Lower leg skin (tissue), 3 donors: ENCODE measurements at regions not wholly inside any gene's neighbourhood (a gene's known extent, or its start where the extent isn't known, plus 50 kb on each side); places are given as distances from the start of the nearest gene placed in this dataset.

ENCODE experiments used
- CTCF ChIP-seq, 3 donors: fragments of 450-650 bp; IDR thresholded peaks; one replicate each; pipeline ENCODE4 v1.5.1; 2016; ENCODE audit warnings: antibody characterized with exemption in 3 of 3, mild to moderate bottlenecking in 3 of 3, moderate library complexity in 2 of 3
- POLR2A ChIP-seq, 2 donors: fragments of 450-650 bp; IDR thresholded peaks; one replicate each; pipeline ENCODE4 v1.6.1; 2016 to 2017; ENCODE audit warnings: antibody characterized with exemption in 2 of 2, mild to moderate bottlenecking in 1 of 2, moderate library complexity in 1 of 2

- TF ChIP-seq CTCF (IDR thresholded peaks at IDR 0.05) = no peak
- TF ChIP-seq POLR2A (IDR thresholded peaks at IDR 0.05) = no peak
Measured at GRCh38 chr7:68663392-68663791, 934.9 kb upstream of the AUTS2 start.
